ENCODE measurements at regions not wholly inside any gene's neighbourhood (a gene's known extent, or its start where the extent isn't known, plus 50 kb on each side); places are given as distances from the start of the nearest gene placed in this dataset.

DNA sequence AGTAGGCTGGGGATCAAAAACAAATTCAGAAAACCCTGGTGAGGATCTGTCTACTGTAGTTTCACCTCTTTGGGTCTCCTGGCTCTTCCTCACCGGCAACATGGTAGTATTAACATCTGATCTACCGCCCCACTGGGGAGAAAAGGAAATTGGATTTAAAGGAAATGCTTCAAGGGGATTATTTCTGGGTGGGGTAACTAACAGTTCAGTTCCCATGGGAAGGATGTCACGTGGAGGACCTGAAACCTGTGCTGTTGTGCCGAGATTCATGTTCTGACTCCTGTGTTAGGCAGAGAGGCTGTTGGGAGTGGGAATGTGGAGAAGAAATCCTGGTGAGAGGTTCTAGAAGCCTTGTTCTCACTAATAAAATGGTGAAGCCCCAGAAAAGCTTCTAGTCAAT, 254.4 kb downstream of the BCOR start:
- no peak for TF ChIP-seq CTCF (IDR thresholded peaks at IDR 0.05)
- TF ChIP-seq POLR2A (IDR thresholded peaks at IDR 0.05) = no peak
- TF ChIP-seq POLR2AphosphoS5 (IDR thresholded peaks at IDR 0.05) = no peak
